ENCODE measurements at regions not wholly inside any gene's neighbourhood (a gene's known extent, or its start where the extent isn't known, plus 50 kb on each side); places are given as distances from the start of the nearest gene placed in this dataset.

- ChIA-PET CTCF (no interaction called here), POLR2A (no interaction called here)
- no peak for ATAC-seq
- Mint-ChIP-seq H3K27me3 (ENCODE audit: low read depth) (no peaks in the 10 kb centered on the region), H3K36me3 (no peaks in the 10 kb centered on the region), H3K4me3 (no peak overlapping the region), H3K4me1 (peaks cover 17% of the 10 kb centered on the region), H3K9me3 (no peaks in the 10 kb centered on the region), H3K27ac (no peak overlapping the region)
- DNase-seq (ENCODE audit: low spot score): no peak
- TF ChIP-seq, protein P1, sequence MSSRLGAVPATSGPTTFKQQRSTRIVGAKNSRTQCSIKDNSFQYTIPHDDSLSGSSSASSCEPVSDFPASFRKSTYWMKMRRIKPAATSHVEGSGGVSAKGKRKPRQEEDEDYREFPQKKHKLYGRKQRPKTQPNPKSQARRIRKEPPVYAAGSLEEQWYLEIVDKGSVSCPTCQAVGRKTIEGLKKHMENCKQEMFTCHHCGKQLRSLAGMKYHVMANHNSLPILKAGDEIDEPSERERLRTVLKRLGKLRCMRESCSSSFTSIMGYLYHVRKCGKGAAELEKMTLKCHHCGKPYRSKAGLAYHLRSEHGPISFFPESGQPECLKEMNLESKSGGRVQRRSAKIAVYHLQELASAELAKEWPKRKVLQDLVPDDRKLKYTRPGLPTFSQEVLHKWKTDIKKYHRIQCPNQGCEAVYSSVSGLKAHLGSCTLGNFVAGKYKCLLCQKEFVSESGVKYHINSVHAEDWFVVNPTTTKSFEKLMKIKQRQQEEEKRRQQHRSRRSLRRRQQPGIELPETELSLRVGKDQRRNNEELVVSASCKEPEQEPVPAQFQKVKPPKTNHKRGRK (CRISPR knock-in tag; IDR thresholded peaks at IDR 0.05; ENCODE audit: borderline replicate concordance): no peak
- TF ChIP-seq ZNF396 (CRISPR knock-in tag; IDR thresholded peaks at IDR 0.05; ENCODE audit: borderline replicate concordance) (no peak), GRHL2 (CRISPR knock-in tag; IDR thresholded peaks at IDR 0.05; ENCODE audit: insufficient replicate concordance, severe bottlenecking) (no peak), SOX15 (CRISPR knock-in tag; IDR thresholded peaks at IDR 0.05) (no peak), JUN (CRISPR knock-in tag; IDR thresholded peaks at IDR 0.05) (no peak)
These were observed 349.4 kb upstream of the SEMA6D start for GRCh38 chr15:47367726-47368390.

GRCh38 chr15:47371939-47372338 lies 345.4 kb upstream of the SEMA6D start:
- no peaks in the 10 kb centered on the region for H3K27me3 Mint-ChIP-seq (ENCODE audit: low read depth)
- H3K27ac Mint-ChIP-seq: no peak overlapping the region
- H3K9me3 Mint-ChIP-seq: no peaks in the 10 kb centered on the region
- H3K36me3 Mint-ChIP-seq: no peaks in the 10 kb centered on the region
- no peak for DNase-seq (ENCODE audit: low spot score)
- ChIA-PET CTCF (no interaction called here), POLR2A (interaction anchor here (1.0 kb wide), 1 partner anchor 13 kb away, joined by 4 read pairs; no protein-coding TSS in a partner anchor)
- no peak overlapping the region for H3K4me3 Mint-ChIP-seq
- peaks cover 16% of the 10 kb centered on the region for H3K4me1 Mint-ChIP-seq
- no peak for ATAC-seq
- TF ChIP-seq, protein P2, sequence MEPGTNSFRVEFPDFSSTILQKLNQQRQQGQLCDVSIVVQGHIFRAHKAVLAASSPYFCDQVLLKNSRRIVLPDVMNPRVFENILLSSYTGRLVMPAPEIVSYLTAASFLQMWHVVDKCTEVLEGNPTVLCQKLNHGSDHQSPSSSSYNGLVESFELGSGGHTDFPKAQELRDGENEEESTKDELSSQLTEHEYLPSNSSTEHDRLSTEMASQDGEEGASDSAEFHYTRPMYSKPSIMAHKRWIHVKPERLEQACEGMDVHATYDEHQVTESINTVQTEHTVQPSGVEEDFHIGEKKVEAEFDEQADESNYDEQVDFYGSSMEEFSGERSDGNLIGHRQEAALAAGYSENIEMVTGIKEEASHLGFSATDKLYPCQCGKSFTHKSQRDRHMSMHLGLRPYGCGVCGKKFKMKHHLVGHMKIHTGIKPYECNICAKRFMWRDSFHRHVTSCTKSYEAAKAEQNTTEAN (CRISPR knock-in tag; IDR thresholded peaks at IDR 0.05): no peak
- TF ChIP-seq HMGA2 (CRISPR knock-in tag; IDR thresholded peaks at IDR 0.05) (no peak), ELF4 (CRISPR knock-in tag; IDR thresholded peaks at IDR 0.05; ENCODE audit: low read depth) (no peak), E2F1 (CRISPR knock-in tag; IDR thresholded peaks at IDR 0.05) (no peak), ZNF317 (CRISPR knock-in tag; IDR thresholded peaks at IDR 0.05; ENCODE audit: borderline replicate concordance, low read depth) (no peak), ZNF671 (CRISPR knock-in tag; IDR thresholded peaks at IDR 0.05) (no peak), ZNF423 (CRISPR knock-in tag; IDR thresholded peaks at IDR 0.05) (no peak), ZNF396 (CRISPR knock-in tag; IDR thresholded peaks at IDR 0.05; ENCODE audit: borderline replicate concordance) (no peak), FOXP1 (CRISPR knock-in tag; IDR thresholded peaks at IDR 0.05; ENCODE audit: borderline replicate concordance) (no peak), JUN (CRISPR knock-in tag; IDR thresholded peaks at IDR 0.05) (no peak), RELA (CRISPR knock-in tag; IDR thresholded peaks at IDR 0.05; ENCODE audit: borderline replicate concordance) (no peak), USF1 (CRISPR knock-in tag; IDR thresholded peaks at IDR 0.05) (no peak), ZNF232 (CRISPR knock-in tag; IDR thresholded peaks at IDR 0.05) (no peak)

- H3K4me1 Mint-ChIP-seq: peaks cover 16% of the 10 kb centered on the region
- peaks cover under 1% of the 10 kb centered on the region for H3K9me3 Mint-ChIP-seq
- peak; percentile 91 for ATAC-seq
- H3K27ac Mint-ChIP-seq: no peak overlapping the region
- H3K4me3 Mint-ChIP-seq: no peak overlapping the region
- DNase-seq (ENCODE audit: low spot score): peak; percentile 20
- CTCF ChIA-PET: interaction anchor here (0.6 to 2.4 kb wide), 41 partner anchors 8 to 925 kb away, joined by 3 to 29 read pairs (median 3); partner anchors contain the start of gene SEMA6D
- POLR2A ChIA-PET: no interaction called here
- H3K36me3 Mint-ChIP-seq: no peaks in the 10 kb centered on the region
- no peaks in the 10 kb centered on the region for H3K27me3 Mint-ChIP-seq (ENCODE audit: low read depth)
- TF ChIP-seq, protein P3, sequence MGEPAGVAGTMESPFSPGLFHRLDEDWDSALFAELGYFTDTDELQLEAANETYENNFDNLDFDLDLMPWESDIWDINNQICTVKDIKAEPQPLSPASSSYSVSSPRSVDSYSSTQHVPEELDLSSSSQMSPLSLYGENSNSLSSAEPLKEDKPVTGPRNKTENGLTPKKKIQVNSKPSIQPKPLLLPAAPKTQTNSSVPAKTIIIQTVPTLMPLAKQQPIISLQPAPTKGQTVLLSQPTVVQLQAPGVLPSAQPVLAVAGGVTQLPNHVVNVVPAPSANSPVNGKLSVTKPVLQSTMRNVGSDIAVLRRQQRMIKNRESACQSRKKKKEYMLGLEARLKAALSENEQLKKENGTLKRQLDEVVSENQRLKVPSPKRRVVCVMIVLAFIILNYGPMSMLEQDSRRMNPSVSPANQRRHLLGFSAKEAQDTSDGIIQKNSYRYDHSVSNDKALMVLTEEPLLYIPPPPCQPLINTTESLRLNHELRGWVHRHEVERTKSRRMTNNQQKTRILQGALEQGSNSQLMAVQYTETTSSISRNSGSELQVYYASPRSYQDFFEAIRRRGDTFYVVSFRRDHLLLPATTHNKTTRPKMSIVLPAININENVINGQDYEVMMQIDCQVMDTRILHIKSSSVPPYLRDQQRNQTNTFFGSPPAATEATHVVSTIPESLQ (CRISPR knock-in tag; IDR thresholded peaks at IDR 0.05): no peak
- TF ChIP-seq USF1 (CRISPR knock-in tag; IDR thresholded peaks at IDR 0.05) (no peak), ZNF263 (CRISPR knock-in tag; IDR thresholded peaks at IDR 0.05; ENCODE audit: low read depth) (no peak), NR3C1 (CRISPR knock-in tag; conservative IDR thresholded peaks at IDR 0.05; ENCODE audit: low read depth) (no peak), SMAD3 (CRISPR knock-in tag; IDR thresholded peaks at IDR 0.05; ENCODE audit: borderline replicate concordance) (no peak), ATF1 (CRISPR knock-in tag; IDR thresholded peaks at IDR 0.05) (no peak)
These were observed 343.1 kb upstream of the SEMA6D start for GRCh38 chr15:47374222-47374621.

All from WTC11 (cell line).